Upper lobe of right lung (tissue), 1 donor: ENCODE measurements at regions not wholly inside any gene's neighbourhood (a gene's known extent, or its start where the extent isn't known, plus 50 kb on each side); places are given as distances from the start of the nearest gene placed in this dataset.
"Not testable (repeated sequence)": the region's sequence is repeated elsewhere in the genome, so short reads cannot be mapped to it uniquely, and the experiment has no call there.

Experiments
- ATAC-seq: fragments of 200-7000 bp; cut with Tn5 transposase; one replicate; pipeline ENCODE4 v1.9.1; 2020; ENCODE audit warnings: mild to moderate bottlenecking, moderate library complexity
- DNase-seq: peaks from one replicate; pipeline ENCODE4 v3.0.0-alpha.2; 2020
- H3K27ac ChIP-seq: fragments of 200-600 bp; one replicate; pipeline ENCODE4 v1.8.0; 2022
- H3K27me3 ChIP-seq: fragments of 200-600 bp; one replicate; pipeline ENCODE4 v1.8.0; 2022; ENCODE audit warnings: mild to moderate bottlenecking
- H3K36me3 ChIP-seq: fragments of 200-600 bp; one replicate; pipeline ENCODE4 v1.8.0; 2022
- H3K4me1 ChIP-seq: fragments of 200-600 bp; one replicate; pipeline ENCODE4 v1.8.0; 2022
- H3K4me3 ChIP-seq: fragments of 200-600 bp; one replicate; pipeline ENCODE4 v1.8.0; 2022; ENCODE audit warnings: mild to moderate bottlenecking
- H3K9me3 ChIP-seq: fragments of 200-600 bp; one replicate; pipeline ENCODE4 v1.8.0; 2022
- CTCF ChIP-seq: fragments of 200-600 bp; IDR thresholded peaks from one replicate; pipeline ENCODE4 v1.8.0; 2022; ENCODE audit warnings: antibody characterized with exemption
- intact Hi-C: fragments of 100-400 bp; cut with DNase I; formaldehyde crosslinking; loops from one replicate; pipeline ENCODE4 v1.11.0; 2022
- donor health status: DM: no; HTN: yes; CAD: no; lungs with severe emphysema.

GRCh38 chr20:47888351-47888750 is 103.1 kb upstream of the SULF2 start:
- intact Hi-C loops, result no loop called here
- Histone ChIP-seq H3K4me3 (no peak overlapping the region), H3K27me3 (peaks cover 14% of the 10 kb centered on the region), H3K27ac (no peak overlapping the region), H3K36me3 (no peaks in the 10 kb centered on the region), H3K4me1 (no peaks in the 10 kb centered on the region), H3K9me3 (no peaks in the 10 kb centered on the region)
- ATAC-seq (no peak), DNase-seq (peak; percentile 40)
- TF ChIP-seq CTCF, result no peak

- no peaks in the 10 kb centered on the region for H3K9me3 ChIP-seq
- H3K27me3 ChIP-seq, result peaks cover 14% of the 10 kb centered on the region
- DNase-seq (no peak), ATAC-seq (no peak)
- H3K36me3 ChIP-seq, result no peaks in the 10 kb centered on the region
- intact Hi-C loops, result no loop called here
- no peak overlapping the region for H3K4me3 ChIP-seq
- H3K27ac ChIP-seq, result no peak overlapping the region
- TF ChIP-seq CTCF, result no peak
- H3K4me1 ChIP-seq, result no peaks in the 10 kb centered on the region
Measured at GRCh38 chr20:47887477-47888080, 102.3 kb upstream of the SULF2 start.

GRCh38 chr20:47887064-47887463 is 101.8 kb upstream of the SULF2 start:
- peaks cover 14% of the 10 kb centered on the region for H3K27me3 ChIP-seq
- H3K4me3 ChIP-seq, result no peak overlapping the region
- H3K9me3 ChIP-seq, result no peaks in the 10 kb centered on the region
- DNase-seq (no peak), ATAC-seq (no peak)
- intact Hi-C loops, result no loop called here
- no peaks in the 10 kb centered on the region for H3K4me1 ChIP-seq
- no peaks in the 10 kb centered on the region for H3K36me3 ChIP-seq
- no peak for TF ChIP-seq CTCF
- no peak overlapping the region for H3K27ac ChIP-seq

GRCh38 chr20:47886454-47887041 is 101.3 kb upstream of the SULF2 start:
- H3K36me3 ChIP-seq, result no peaks in the 10 kb centered on the region
- no peak overlapping the region for H3K4me3 ChIP-seq
- no peaks in the 10 kb centered on the region for H3K4me1 ChIP-seq
- peaks cover 14% of the 10 kb centered on the region for H3K27me3 ChIP-seq
- no peak overlapping the region for H3K27ac ChIP-seq
- no peak for TF ChIP-seq CTCF
- intact Hi-C loops, result no loop called here
- DNase-seq, result no peak
- H3K9me3 ChIP-seq, result no peaks in the 10 kb centered on the region
- no peak for ATAC-seq

GRCh38 chr20:47885909-47886453 is 100.7 kb upstream of the SULF2 start:
- H3K4me1 ChIP-seq, result no peaks in the 10 kb centered on the region
- intact Hi-C loops, result no loop called here
- ATAC-seq (no peak), DNase-seq (no peak)
- no peak for TF ChIP-seq CTCF
- H3K27ac ChIP-seq, result no peak overlapping the region
- peaks cover 14% of the 10 kb centered on the region for H3K27me3 ChIP-seq
- H3K36me3 ChIP-seq, result no peaks in the 10 kb centered on the region
- H3K9me3 ChIP-seq, result no peaks in the 10 kb centered on the region
- no peak overlapping the region for H3K4me3 ChIP-seq

- H3K36me3 ChIP-seq, DNase-seq, intact Hi-C loops, H3K27ac ChIP-seq, H3K4me1 ChIP-seq, H3K9me3 ChIP-seq, H3K4me3 ChIP-seq, ATAC-seq: not testable (repeated sequence)
- peaks cover 14% of the 10 kb centered on the region for H3K27me3 ChIP-seq
Measured at GRCh38 chr20:47883940-47884339, 98.7 kb upstream of the SULF2 start.
